SK-N-SH treated with all-trans-retinoic acid at 6 μM for 48 hours (cell line): ENCODE measurements at regions not wholly inside any gene's neighbourhood (a gene's known extent, or its start where the extent isn't known, plus 50 kb on each side); places are given as distances from the start of the nearest gene placed in this dataset.

Experiments used
- ATAC-seq: fragments of 200-7000 bp; cut with Tn5 transposase; 3 replicates; pipeline ENCODE4 v1.9.1; 2020; ENCODE audit warnings: mild to moderate bottlenecking, moderate library complexity
- ARNTL ChIP-seq: fragments of 450-650 bp; formaldehyde crosslinking; IDR thresholded peaks from 2 replicates; pipeline ENCODE4 v1.5.0; 2020; ENCODE audit warnings: low read depth, mild to moderate bottlenecking, moderate library complexity, borderline replicate concordance
- BACH2 ChIP-seq: fragments of 250-450 bp; sonication (Bioruptor Pico); IDR thresholded peaks from 2 replicates; pipeline ENCODE4 v1.9.0; 2021; ENCODE audit warnings: mild to moderate bottlenecking, borderline replicate concordance
- CSDC2 ChIP-seq: fragments of 250-450 bp; sonication (Bioruptor Pico); IDR thresholded peaks from 2 replicates; pipeline ENCODE4 v1.5.0; 2020; ENCODE audit warnings: mild to moderate bottlenecking, moderate library complexity
- ESRRG ChIP-seq: fragments of 250-450 bp; sonication (Bioruptor Pico); IDR thresholded peaks from 2 replicates; pipeline ENCODE4 v1.6.1; 2021; ENCODE audit warnings: mild to moderate bottlenecking
- GLIS3 ChIP-seq: fragments of 250-450 bp; sonication (Bioruptor Pico); IDR thresholded peaks from 2 replicates; pipeline ENCODE4 v1.5.0; 2020; ENCODE audit warnings: mild to moderate bottlenecking, moderate library complexity
- ISL1 ChIP-seq: fragments of 250-450 bp; sonication (Bioruptor Pico); IDR thresholded peaks from 2 replicates; pipeline ENCODE4 v2.1.2; 2022; ENCODE audit warnings: mild to moderate bottlenecking, moderate library complexity
- OSR1 ChIP-seq: fragments of 250-450 bp; sonication (Bioruptor Pico); IDR thresholded peaks from 2 replicates; pipeline ENCODE4 v1.8.0; 2022; ENCODE audit warnings: moderate library complexity, mild to moderate bottlenecking, inconsistent platforms
- PPARA ChIP-seq: fragments of 250-450 bp; sonication (Bioruptor Pico); IDR thresholded peaks from 2 replicates; pipeline ENCODE4 v1.5.0; 2020; ENCODE audit warnings: mild to moderate bottlenecking, borderline replicate concordance
- RARB ChIP-seq: fragments of 250-450 bp; sonication (Bioruptor Pico); IDR thresholded peaks from 2 replicates; pipeline ENCODE4 v1.8.0; 2021; ENCODE audit warnings: mild to moderate bottlenecking, moderate library complexity
- SNAI2 ChIP-seq: fragments of 250-450 bp; sonication (Bioruptor Pico); IDR thresholded peaks from 2 replicates; pipeline ENCODE4 v1.5.0; 2020; ENCODE audit warnings: mild to moderate bottlenecking, moderate library complexity
- TOX ChIP-seq: fragments of 250-450 bp; sonication (Bioruptor Pico); IDR thresholded peaks from 2 replicates; pipeline ENCODE4 v1.8.0; 2021; ENCODE audit warnings: mild to moderate bottlenecking, moderate library complexity, borderline replicate concordance
- TSHZ2 ChIP-seq: fragments of 250-450 bp; sonication (Bioruptor Pico); IDR thresholded peaks from 2 replicates; pipeline ENCODE4 v1.5.0; 2020; ENCODE audit warnings: mild to moderate bottlenecking, moderate library complexity
- ZC3H10 ChIP-seq: fragments of 250-450 bp; sonication (Bioruptor Pico); IDR thresholded peaks from 2 replicates; pipeline ENCODE4 v1.5.1; 2021; ENCODE audit warnings: mild to moderate bottlenecking, moderate library complexity
- ZFP3 ChIP-seq: fragments of 250-450 bp; sonication (Bioruptor Pico); IDR thresholded peaks from 2 replicates; pipeline ENCODE4 v1.5.0; 2020; ENCODE audit warnings: mild to moderate bottlenecking, moderate library complexity
- ZNF565 ChIP-seq: fragments of 450-650 bp; formaldehyde crosslinking; conservative IDR thresholded peaks from 2 replicates; pipeline ENCODE4 v1.5.0; 2020; ENCODE audit warnings: low read depth, mild to moderate bottlenecking, moderate library complexity
- ZNF70 ChIP-seq: fragments of 450-650 bp; formaldehyde crosslinking; IDR thresholded peaks from 2 replicates; pipeline ENCODE4 v1.5.0; 2020; ENCODE audit warnings: mild to moderate bottlenecking, moderate library complexity
- ZNF8 ChIP-seq: fragments of 450-650 bp; formaldehyde crosslinking; IDR thresholded peaks from 2 replicates; pipeline ENCODE4 v1.5.0; 2020; ENCODE audit warnings: mild to moderate bottlenecking, moderate library complexity
- TF ChIP-seq, protein P1 (sequence below): fragments of 250-450 bp; sonication (Bioruptor Pico); IDR thresholded peaks from 2 replicates; pipeline ENCODE4 v1.8.0; 2021; ENCODE audit warnings: low read depth, mild to moderate bottlenecking, moderate library complexity, borderline replicate concordance
- TF ChIP-seq, protein P2 (sequence below): fragments of 250-450 bp; sonication (Bioruptor Pico); IDR thresholded peaks from 2 replicates; pipeline ENCODE4 v1.8.0; 2020; ENCODE audit warnings: mild to moderate bottlenecking, moderate library complexity, borderline replicate concordance
- TF ChIP-seq, protein P3 (sequence below): fragments of 250-450 bp; sonication (Bioruptor Pico); IDR thresholded peaks from 2 replicates; pipeline ENCODE4 v1.5.1; 2020; ENCODE audit warnings: low read depth, mild to moderate bottlenecking, moderate library complexity
- TF ChIP-seq, protein P4 (sequence below): fragments of 250-450 bp; sonication (Bioruptor Pico); IDR thresholded peaks from 2 replicates; pipeline ENCODE4 v1.5.1; 2021; ENCODE audit warnings: mild to moderate bottlenecking, moderate library complexity

- no peak for TF ChIP-seq ARNTL (CRISPR knock-in tag)
- TF ChIP-seq ZFP3 (CRISPR knock-in tag) = no peak
- TF ChIP-seq SNAI2 = no peak
- TF ChIP-seq CSDC2 = no peak
- TF ChIP-seq OSR1 (CRISPR knock-in tag) = no peak
- TF ChIP-seq, protein P1, sequence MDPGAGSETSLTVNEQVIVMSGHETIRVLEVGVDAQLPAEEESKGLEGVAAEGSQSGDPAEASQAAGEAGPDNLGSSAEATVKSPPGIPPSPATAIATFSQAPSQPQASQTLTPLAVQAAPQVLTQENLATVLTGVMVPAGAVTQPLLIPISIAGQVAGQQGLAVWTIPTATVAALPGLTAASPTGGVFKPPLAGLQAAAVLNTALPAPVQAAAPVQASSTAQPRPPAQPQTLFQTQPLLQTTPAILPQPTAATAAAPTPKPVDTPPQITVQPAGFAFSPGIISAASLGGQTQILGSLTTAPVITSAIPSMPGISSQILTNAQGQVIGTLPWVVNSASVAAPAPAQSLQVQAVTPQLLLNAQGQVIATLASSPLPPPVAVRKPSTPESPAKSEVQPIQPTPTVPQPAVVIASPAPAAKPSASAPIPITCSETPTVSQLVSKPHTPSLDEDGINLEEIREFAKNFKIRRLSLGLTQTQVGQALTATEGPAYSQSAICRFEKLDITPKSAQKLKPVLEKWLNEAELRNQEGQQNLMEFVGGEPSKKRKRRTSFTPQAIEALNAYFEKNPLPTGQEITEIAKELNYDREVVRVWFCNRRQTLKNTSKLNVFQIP (CRISPR knock-in tag) = no peak
- no peak for TF ChIP-seq ESRRG
- TF ChIP-seq ZNF70 (CRISPR knock-in tag) = no peak
- TF ChIP-seq, protein P2, sequence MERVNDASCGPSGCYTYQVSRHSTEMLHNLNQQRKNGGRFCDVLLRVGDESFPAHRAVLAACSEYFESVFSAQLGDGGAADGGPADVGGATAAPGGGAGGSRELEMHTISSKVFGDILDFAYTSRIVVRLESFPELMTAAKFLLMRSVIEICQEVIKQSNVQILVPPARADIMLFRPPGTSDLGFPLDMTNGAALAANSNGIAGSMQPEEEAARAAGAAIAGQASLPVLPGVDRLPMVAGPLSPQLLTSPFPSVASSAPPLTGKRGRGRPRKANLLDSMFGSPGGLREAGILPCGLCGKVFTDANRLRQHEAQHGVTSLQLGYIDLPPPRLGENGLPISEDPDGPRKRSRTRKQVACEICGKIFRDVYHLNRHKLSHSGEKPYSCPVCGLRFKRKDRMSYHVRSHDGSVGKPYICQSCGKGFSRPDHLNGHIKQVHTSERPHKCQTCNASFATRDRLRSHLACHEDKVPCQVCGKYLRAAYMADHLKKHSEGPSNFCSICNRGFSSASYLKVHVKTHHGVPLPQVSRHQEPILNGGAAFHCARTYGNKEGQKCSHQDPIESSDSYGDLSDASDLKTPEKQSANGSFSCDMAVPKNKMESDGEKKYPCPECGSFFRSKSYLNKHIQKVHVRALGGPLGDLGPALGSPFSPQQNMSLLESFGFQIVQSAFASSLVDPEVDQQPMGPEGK (CRISPR knock-in tag) = no peak
- TF ChIP-seq, protein P3, sequence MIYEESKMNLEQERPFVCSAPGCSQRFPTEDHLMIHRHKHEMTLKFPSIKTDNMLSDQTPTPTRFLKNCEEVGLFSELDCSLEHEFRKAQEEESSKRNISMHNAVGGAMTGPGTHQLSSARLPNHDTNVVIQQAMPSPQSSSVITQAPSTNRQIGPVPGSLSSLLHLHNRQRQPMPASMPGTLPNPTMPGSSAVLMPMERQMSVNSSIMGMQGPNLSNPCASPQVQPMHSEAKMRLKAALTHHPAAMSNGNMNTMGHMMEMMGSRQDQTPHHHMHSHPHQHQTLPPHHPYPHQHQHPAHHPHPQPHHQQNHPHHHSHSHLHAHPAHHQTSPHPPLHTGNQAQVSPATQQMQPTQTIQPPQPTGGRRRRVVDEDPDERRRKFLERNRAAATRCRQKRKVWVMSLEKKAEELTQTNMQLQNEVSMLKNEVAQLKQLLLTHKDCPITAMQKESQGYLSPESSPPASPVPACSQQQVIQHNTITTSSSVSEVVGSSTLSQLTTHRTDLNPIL (CRISPR knock-in tag) = no peak
- TF ChIP-seq ISL1 (CRISPR knock-in tag) = no peak
- no peak for TF ChIP-seq ZC3H10
- no peak for TF ChIP-seq RARB (CRISPR knock-in tag)
- no peak for TF ChIP-seq GLIS3 (CRISPR knock-in tag)
- no peak for TF ChIP-seq ZNF565 (CRISPR knock-in tag)
- TF ChIP-seq PPARA = no peak
- TF ChIP-seq, protein P4, sequence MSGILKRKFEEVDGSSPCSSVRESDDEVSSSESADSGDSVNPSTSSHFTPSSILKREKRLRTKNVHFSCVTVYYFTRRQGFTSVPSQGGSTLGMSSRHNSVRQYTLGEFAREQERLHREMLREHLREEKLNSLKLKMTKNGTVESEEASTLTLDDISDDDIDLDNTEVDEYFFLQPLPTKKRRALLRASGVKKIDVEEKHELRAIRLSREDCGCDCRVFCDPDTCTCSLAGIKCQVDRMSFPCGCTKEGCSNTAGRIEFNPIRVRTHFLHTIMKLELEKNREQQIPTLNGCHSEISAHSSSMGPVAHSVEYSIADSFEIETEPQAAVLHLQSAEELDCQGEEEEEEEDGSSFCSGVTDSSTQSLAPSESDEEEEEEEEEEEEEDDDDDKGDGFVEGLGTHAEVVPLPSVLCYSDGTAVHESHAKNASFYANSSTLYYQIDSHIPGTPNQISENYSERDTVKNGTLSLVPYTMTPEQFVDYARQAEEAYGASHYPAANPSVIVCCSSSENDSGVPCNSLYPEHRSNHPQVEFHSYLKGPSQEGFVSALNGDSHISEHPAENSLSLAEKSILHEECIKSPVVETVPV (CRISPR knock-in tag) = no peak
- TF ChIP-seq TOX (CRISPR knock-in tag) = no peak
- no peak for TF ChIP-seq TSHZ2
- no peak for TF ChIP-seq BACH2 (CRISPR knock-in tag)
- TF ChIP-seq, all 23 proteins: peak for 0
- no peak for ATAC-seq
These were observed 541.2 kb upstream of the CDH5 start for GRCh38 chr16:65825191-65825856.

- ATAC-seq = no peak
- no peak for TF ChIP-seq ZNF8 (CRISPR knock-in tag)
- TF ChIP-seq, protein P1 (CRISPR knock-in tag) = no peak
- no peak for TF ChIP-seq CSDC2
- TF ChIP-seq ZC3H10 = no peak
These were observed 544.3 kb upstream of the CDH5 start for GRCh38 chr16:65822148-65822547.
